Activated naive CD8-positive, alpha-beta T cell (primary cell): ENCODE measurements at regions not wholly inside any gene's neighbourhood (a gene's known extent, or its start where the extent isn't known, plus 50 kb on each side); places are given as distances from the start of the nearest gene placed in this dataset.

ENCODE experiments used
- H3K27ac Mint-ChIP-seq: one replicate; pipeline ENCODE4 v1.8.0; 2021; ENCODE audit warnings: mixed read lengths
- H3K27me3 Mint-ChIP-seq: one replicate; pipeline ENCODE4 v1.8.0; 2021; ENCODE audit warnings: mixed read lengths
- H3K36me3 Mint-ChIP-seq: one replicate; pipeline ENCODE4 v1.8.0; 2021; ENCODE audit warnings: mixed read lengths
- H3K4me1 Mint-ChIP-seq: one replicate; pipeline ENCODE4 v1.8.0; 2021; ENCODE audit warnings: low read depth, mixed read lengths
- H3K4me3 Mint-ChIP-seq: one replicate; pipeline ENCODE4 v1.8.0; 2021; ENCODE audit warnings: mild to moderate bottlenecking, mixed read lengths
- H3K9me3 Mint-ChIP-seq: one replicate; pipeline ENCODE4 v1.8.0; 2021; ENCODE audit warnings: low read depth, mixed read lengths

- no peaks in the 10 kb centered on the region for H3K27me3 Mint-ChIP-seq
- H3K4me3 Mint-ChIP-seq = no peak overlapping the region
- no peaks in the 10 kb centered on the region for H3K36me3 Mint-ChIP-seq
- H3K4me1 Mint-ChIP-seq = no peaks in the 10 kb centered on the region
- H3K27ac Mint-ChIP-seq = no peak overlapping the region
- peaks cover 3% of the 10 kb centered on the region for H3K9me3 Mint-ChIP-seq
Observed at GRCh38 chr7:13037216-13037615, 349.8 kb downstream of the ARL4A start.

GRCh38 chr7:13041368-13041988 lies 354.0 kb downstream of the ARL4A start:
- Mint-ChIP-seq H3K4me3 (no peak overlapping the region), H3K9me3 (peaks cover under 1% of the 10 kb centered on the region), H3K36me3 (no peaks in the 10 kb centered on the region), H3K4me1 (no peaks in the 10 kb centered on the region), H3K27ac (no peak overlapping the region), H3K27me3 (peaks cover 2% of the 10 kb centered on the region)

- H3K36me3 Mint-ChIP-seq = no peaks in the 10 kb centered on the region
- no peaks in the 10 kb centered on the region for H3K9me3 Mint-ChIP-seq
- H3K27ac Mint-ChIP-seq = no peak overlapping the region
- no peak overlapping the region for H3K4me3 Mint-ChIP-seq
- no peaks in the 10 kb centered on the region for H3K4me1 Mint-ChIP-seq
- H3K27me3 Mint-ChIP-seq = peaks cover 2% of the 10 kb centered on the region
Observed at GRCh38 chr7:13042605-13043236, 355.3 kb downstream of the ARL4A start.

GRCh38 chr7:13044309-13044708 lies 356.9 kb downstream of the ARL4A start:
- Mint-ChIP-seq H3K9me3 (no peaks in the 10 kb centered on the region), H3K27ac (no peak overlapping the region), H3K4me3 (no peak overlapping the region), H3K27me3 (peaks cover 2% of the 10 kb centered on the region), H3K36me3 (no peaks in the 10 kb centered on the region), H3K4me1 (no peaks in the 10 kb centered on the region)

GRCh38 chr7:13047061-13047460 lies 359.6 kb downstream of the ARL4A start:
- Mint-ChIP-seq H3K9me3 (no peaks in the 10 kb centered on the region), H3K36me3 (no peaks in the 10 kb centered on the region), H3K27ac (no peak overlapping the region), H3K27me3 (peaks cover 2% of the 10 kb centered on the region), H3K4me1 (no peaks in the 10 kb centered on the region), H3K4me3 (no peak overlapping the region)

GRCh38 chr7:13049946-13050345 lies 362.5 kb downstream of the ARL4A start:
- Mint-ChIP-seq H3K4me3 (no peak overlapping the region), H3K9me3 (no peaks in the 10 kb centered on the region), H3K36me3 (no peaks in the 10 kb centered on the region), H3K27ac (no peak overlapping the region), H3K27me3 (no peaks in the 10 kb centered on the region), H3K4me1 (no peaks in the 10 kb centered on the region)

- Mint-ChIP-seq H3K4me3 (no peak overlapping the region), H3K27ac (no peak overlapping the region), H3K36me3 (no peaks in the 10 kb centered on the region), H3K27me3 (no peaks in the 10 kb centered on the region), H3K9me3 (no peaks in the 10 kb centered on the region), H3K4me1 (no peaks in the 10 kb centered on the region)
Observed at GRCh38 chr7:13050703-13051102, 363.3 kb downstream of the ARL4A start.

- Mint-ChIP-seq H3K36me3 (no peaks in the 10 kb centered on the region), H3K4me3 (no peak overlapping the region), H3K27ac (no peak overlapping the region), H3K4me1 (peaks cover 13% of the 10 kb centered on the region), H3K9me3 (no peaks in the 10 kb centered on the region), H3K27me3 (no peaks in the 10 kb centered on the region)
Observed at GRCh38 chr7:13055732-13056368, 368.4 kb downstream of the ARL4A start.

GRCh38 chr7:13057462-13058200 lies 370.2 kb downstream of the ARL4A start:
- Mint-ChIP-seq H3K4me1 (peaks cover 13% of the 10 kb centered on the region), H3K36me3 (no peaks in the 10 kb centered on the region), H3K9me3 (no peaks in the 10 kb centered on the region), H3K4me3 (peak overlapping the region; percentile 11), H3K27ac (no peak overlapping the region), H3K27me3 (no peaks in the 10 kb centered on the region)

GRCh38 chr7:13060173-13060572 lies 372.7 kb downstream of the ARL4A start:
- Mint-ChIP-seq H3K27ac (no peak overlapping the region), H3K4me1 (peaks cover 13% of the 10 kb centered on the region), H3K27me3 (no peaks in the 10 kb centered on the region), H3K9me3 (no peaks in the 10 kb centered on the region), H3K36me3 (no peaks in the 10 kb centered on the region), H3K4me3 (no peak overlapping the region)

- Mint-ChIP-seq H3K4me3 (no peak overlapping the region), H3K4me1 (peaks cover 13% of the 10 kb centered on the region), H3K9me3 (no peaks in the 10 kb centered on the region)
Observed at GRCh38 chr7:13061115-13061514, 373.7 kb downstream of the ARL4A start.

GRCh38 chr7:13062631-13063030 lies 375.2 kb downstream of the ARL4A start:
- Mint-ChIP-seq H3K4me3 (no peak overlapping the region), H3K27ac (no peak overlapping the region), H3K4me1 (peaks cover 8% of the 10 kb centered on the region)

More at GRCh38 chr7:13061115-13061514, 373.7 kb downstream of the ARL4A start:
- Mint-ChIP-seq H3K27ac (no peak overlapping the region), H3K27me3 (no peaks in the 10 kb centered on the region), H3K36me3 (no peaks in the 10 kb centered on the region)

GRCh38 chr7:13067036-13067435 lies 379.6 kb downstream of the ARL4A start:
- H3K4me1 Mint-ChIP-seq = no peaks in the 10 kb centered on the region
- no peaks in the 10 kb centered on the region for H3K9me3 Mint-ChIP-seq
- no peaks in the 10 kb centered on the region for H3K36me3 Mint-ChIP-seq
- H3K27ac Mint-ChIP-seq = no peak overlapping the region
- H3K4me3 Mint-ChIP-seq = no peak overlapping the region
- H3K27me3 Mint-ChIP-seq = peaks cover 2% of the 10 kb centered on the region

More at GRCh38 chr7:13062631-13063030, 375.2 kb downstream of the ARL4A start:
- no peaks in the 10 kb centered on the region for H3K36me3 Mint-ChIP-seq
- H3K27me3 Mint-ChIP-seq = peaks cover 1% of the 10 kb centered on the region
- no peaks in the 10 kb centered on the region for H3K9me3 Mint-ChIP-seq

GRCh38 chr7:13068032-13068431 lies 380.6 kb downstream of the ARL4A start:
- Mint-ChIP-seq H3K27ac (no peak overlapping the region), H3K4me3 (no peak overlapping the region), H3K36me3 (no peaks in the 10 kb centered on the region), H3K9me3 (no peaks in the 10 kb centered on the region), H3K27me3 (peaks cover 2% of the 10 kb centered on the region), H3K4me1 (no peaks in the 10 kb centered on the region)

GRCh38 chr7:13069841-13070240 lies 382.4 kb downstream of the ARL4A start:
- peaks cover 2% of the 10 kb centered on the region for H3K27me3 Mint-ChIP-seq
- no peaks in the 10 kb centered on the region for H3K36me3 Mint-ChIP-seq
- H3K4me1 Mint-ChIP-seq = no peaks in the 10 kb centered on the region
- no peaks in the 10 kb centered on the region for H3K9me3 Mint-ChIP-seq
- no peak overlapping the region for H3K27ac Mint-ChIP-seq
- H3K4me3 Mint-ChIP-seq = no peak overlapping the region
